NCI-H2107 (cell line): ENCODE measurements at regions not wholly inside any gene's neighbourhood (a gene's known extent, or its start where the extent isn't known, plus 50 kb on each side); places are given as distances from the start of the nearest gene placed in this dataset.

Experiments used
- DNase-seq: peaks from one replicate; lab custom pipeline; 2025; lab: John Stamatoyannopoulos, UW

- no peak for DNase-seq
Observed at GRCh38 chr10:21207852-21208646, 310.9 kb upstream of the NEBL start.

- DNase-seq, result no peak
Observed at GRCh38 chr10:21205328-21205727, 308.2 kb upstream of the NEBL start.

GRCh38 chr10:21203473-21204107 is 306.5 kb upstream of the NEBL start:
- DNase-seq, result no peak

- no peak for DNase-seq
Observed at GRCh38 chr10:21202776-21203462, 305.8 kb upstream of the NEBL start.

- no peak for DNase-seq
Observed at GRCh38 chr10:21199501-21199900, 302.4 kb upstream of the NEBL start.

- no peak for DNase-seq
Observed at GRCh38 chr10:21197838-21198237, 300.7 kb upstream of the NEBL start.

- DNase-seq, result no peak
Observed at GRCh38 chr10:21196822-21197395, 299.8 kb upstream of the NEBL start.

GRCh38 chr10:21195252-21195651 is 298.1 kb upstream of the NEBL start:
- DNase-seq, result no peak

GRCh38 chr10:21194510-21194993 is 297.4 kb upstream of the NEBL start:
- DNase-seq, result no peak

GRCh38 chr10:21193196-21193595 is 296.1 kb upstream of the NEBL start:
- no peak for DNase-seq

GRCh38 chr10:21191512-21191911 is 294.4 kb upstream of the NEBL start:
- no peak for DNase-seq

- no peak for DNase-seq
Observed at GRCh38 chr10:21184984-21185383, 287.9 kb upstream of the NEBL start.

GRCh38 chr10:21184216-21184615 is 287.1 kb upstream of the NEBL start:
- no peak for DNase-seq

GRCh38 chr10:21183025-21183424 is 285.9 kb upstream of the NEBL start:
- DNase-seq, result no peak

GRCh38 chr10:21181451-21181850 is 284.3 kb upstream of the NEBL start:
- no peak for DNase-seq

- DNase-seq, result no peak
Observed at GRCh38 chr10:21180604-21181003, 283.5 kb upstream of the NEBL start.

GRCh38 chr10:21176934-21177480 is 279.9 kb upstream of the NEBL start:
- DNase-seq, result no peak

GRCh38 chr10:21175797-21176196 is 278.7 kb upstream of the NEBL start:
- DNase-seq, result no peak

GRCh38 chr10:21174715-21175495 is 277.8 kb upstream of the NEBL start:
- no peak for DNase-seq

- DNase-seq, result peak; percentile 12
Observed at GRCh38 chr10:21173802-21174714, 276.9 kb upstream of the NEBL start.
